Cardiac muscle cell (in vitro differentiated cells and primary cell): ENCODE measurements at regions not wholly inside any gene's neighbourhood (a gene's known extent, or its start where the extent isn't known, plus 50 kb on each side); places are given as distances from the start of the nearest gene placed in this dataset.

Experiments used
- DNase-seq, 2 donors: peaks; one replicate each; pipeline versions ENCODE4 v3.0.0 to v3.0.0-alpha.2; 2010 to 2017; ENCODE audit warnings: low read depth in 1 of 2, low spot score in 1 of 2
- H3K27ac ChIP-seq: fragments of 200-600 bp; sonication (generic); 2 replicates; pipeline ENCODE4 v1.5.1; 2016
- H3K27me3 ChIP-seq: fragments of 200-600 bp; sonication (generic); 2 replicates; pipeline ENCODE4 v1.6.0; 2016; ENCODE audit warnings: control low read depth
- H3K36me3 ChIP-seq: fragments of 200-600 bp; sonication (generic); 2 replicates; pipeline ENCODE4 v1.5.1; 2016; ENCODE audit warnings: control low read depth
- H3K4me1 ChIP-seq: fragments of 200-600 bp; sonication (generic); 2 replicates; pipeline ENCODE4 v1.8.1; 2017; ENCODE audit warnings: low read depth, mild to moderate bottlenecking, mixed run types
- H3K4me3 ChIP-seq: fragments of 200-600 bp; sonication (generic); 2 replicates; pipeline ENCODE4 v1.5.1; 2016; ENCODE audit warnings: mild to moderate bottlenecking
- H3K9me3 ChIP-seq: fragments of 200-600 bp; sonication (generic); 2 replicates; pipeline ENCODE4 v1.5.1; 2017; ENCODE audit warnings: low read depth, mild to moderate bottlenecking, control low read depth
- TF ChIP-seq, protein P1 (sequence below): IDR thresholded peaks from 2 replicates; pipeline ENCODE4 v1.5.1; 2012; ENCODE audit warnings: low read depth, mild to moderate bottlenecking, low read length

DNA sequence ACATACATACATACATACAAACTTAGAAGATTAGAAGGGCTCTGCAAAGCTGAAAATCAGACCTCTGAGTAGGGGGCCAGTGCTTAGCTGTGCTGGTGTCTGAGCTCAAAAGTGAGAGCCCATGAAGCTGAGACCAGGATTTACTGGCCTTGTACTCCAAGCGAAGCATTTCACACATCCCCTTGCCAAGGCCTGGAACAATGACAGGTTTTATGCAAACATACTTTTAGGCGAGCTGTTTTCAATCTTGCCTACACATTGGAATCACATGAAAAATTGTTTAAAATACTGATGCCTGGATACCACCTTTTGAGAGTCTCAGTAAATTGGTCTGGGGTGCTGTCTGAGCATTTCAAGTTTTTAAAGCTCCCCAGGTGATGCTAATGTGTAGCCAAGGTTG lies 80.9 kb upstream of the SRSF6 start:
- Histone ChIP-seq H3K27me3 (no peaks in the 10 kb centered on the region), H3K4me1 (no peaks in the 10 kb centered on the region), H3K4me3 (no peak overlapping the region), H3K36me3 (no peaks in the 10 kb centered on the region), H3K27ac (no peak overlapping the region), H3K9me3 (no peaks in the 10 kb centered on the region)
- TF ChIP-seq, protein P1, sequence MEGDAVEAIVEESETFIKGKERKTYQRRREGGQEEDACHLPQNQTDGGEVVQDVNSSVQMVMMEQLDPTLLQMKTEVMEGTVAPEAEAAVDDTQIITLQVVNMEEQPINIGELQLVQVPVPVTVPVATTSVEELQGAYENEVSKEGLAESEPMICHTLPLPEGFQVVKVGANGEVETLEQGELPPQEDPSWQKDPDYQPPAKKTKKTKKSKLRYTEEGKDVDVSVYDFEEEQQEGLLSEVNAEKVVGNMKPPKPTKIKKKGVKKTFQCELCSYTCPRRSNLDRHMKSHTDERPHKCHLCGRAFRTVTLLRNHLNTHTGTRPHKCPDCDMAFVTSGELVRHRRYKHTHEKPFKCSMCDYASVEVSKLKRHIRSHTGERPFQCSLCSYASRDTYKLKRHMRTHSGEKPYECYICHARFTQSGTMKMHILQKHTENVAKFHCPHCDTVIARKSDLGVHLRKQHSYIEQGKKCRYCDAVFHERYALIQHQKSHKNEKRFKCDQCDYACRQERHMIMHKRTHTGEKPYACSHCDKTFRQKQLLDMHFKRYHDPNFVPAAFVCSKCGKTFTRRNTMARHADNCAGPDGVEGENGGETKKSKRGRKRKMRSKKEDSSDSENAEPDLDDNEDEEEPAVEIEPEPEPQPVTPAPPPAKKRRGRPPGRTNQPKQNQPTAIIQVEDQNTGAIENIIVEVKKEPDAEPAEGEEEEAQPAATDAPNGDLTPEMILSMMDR: no peak
- DNase-seq: no peak

DNA sequence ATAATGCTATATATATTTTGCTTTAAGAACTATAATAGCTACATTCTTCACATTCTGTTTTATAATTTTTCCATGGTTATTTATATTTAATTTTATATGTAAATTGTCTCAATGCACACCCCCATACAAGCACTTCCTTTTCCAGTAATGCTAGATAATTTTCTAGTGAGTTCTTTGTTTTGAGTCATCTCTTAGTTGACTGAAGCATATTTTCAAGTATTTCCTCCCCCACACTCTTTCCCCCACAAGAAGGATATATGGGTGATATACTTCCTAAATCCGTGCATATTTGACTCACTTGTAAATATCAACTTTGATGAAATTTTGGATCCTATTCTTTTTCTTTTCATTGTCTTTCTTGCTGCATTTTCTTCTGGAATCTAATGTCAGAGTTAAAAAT lies 82.1 kb upstream of the SRSF6 start:
- DNase-seq: peak in 1 of 2 donors; percentile 54
- Histone ChIP-seq H3K27me3 (no peaks in the 10 kb centered on the region), H3K4me1 (no peaks in the 10 kb centered on the region), H3K36me3 (no peaks in the 10 kb centered on the region), H3K4me3 (no peak overlapping the region), H3K27ac (no peak overlapping the region), H3K9me3 (no peaks in the 10 kb centered on the region)
- TF ChIP-seq, protein P1: no peak

DNA sequence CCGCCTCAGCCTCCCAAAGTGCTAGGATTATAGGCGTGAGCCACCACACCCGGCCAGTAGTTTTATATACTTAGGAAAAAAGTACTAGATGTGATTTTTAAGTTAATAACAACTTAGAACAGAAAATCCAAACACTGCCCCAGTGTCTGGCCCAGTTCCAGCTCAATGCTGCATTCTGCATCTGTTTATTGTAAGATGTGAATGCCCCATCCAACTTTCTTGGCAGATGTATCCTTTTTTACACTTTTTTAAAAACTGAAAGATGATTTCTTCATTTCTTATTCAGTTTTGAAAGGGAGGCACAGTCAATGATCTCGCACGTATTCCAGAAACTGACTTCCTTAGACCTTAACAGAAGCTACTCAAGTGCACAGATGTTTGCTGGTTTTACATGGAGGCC lies 85.6 kb upstream of the SRSF6 start:
- Histone ChIP-seq H3K27ac (no peak overlapping the region), H3K4me3 (no peak overlapping the region), H3K27me3 (no peaks in the 10 kb centered on the region), H3K4me1 (no peaks in the 10 kb centered on the region), H3K9me3 (no peaks in the 10 kb centered on the region), H3K36me3 (no peaks in the 10 kb centered on the region)
- TF ChIP-seq, protein P1: no peak
- DNase-seq: peak in 1 of 2 donors; percentile 55

DNA sequence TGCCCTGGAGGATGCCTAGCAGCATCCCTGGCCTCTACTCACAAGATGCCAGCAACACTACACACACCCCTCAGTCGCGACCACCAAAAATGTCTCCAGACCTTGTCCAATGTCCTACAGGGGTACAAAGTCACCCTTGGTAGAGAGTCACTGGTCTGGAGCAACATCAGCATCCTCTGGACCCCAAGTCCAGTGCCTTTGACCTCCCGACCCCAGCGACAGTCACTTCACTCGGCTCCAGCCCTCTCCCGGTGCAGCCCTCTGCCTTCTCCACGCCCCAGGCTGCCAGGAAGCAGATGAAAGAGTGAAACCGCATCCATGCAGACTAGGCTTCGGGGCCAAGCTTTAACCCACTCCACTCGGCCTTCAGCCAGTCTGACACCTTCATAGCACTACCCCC lies 92.0 kb upstream of the SRSF6 start:
- H3K36me3 ChIP-seq: no peaks in the 10 kb centered on the region
- no peak overlapping the region for H3K27ac ChIP-seq
- H3K4me3 ChIP-seq: no peak overlapping the region
- no peaks in the 10 kb centered on the region for H3K27me3 ChIP-seq
- TF ChIP-seq, protein P1: no peak
- no peaks in the 10 kb centered on the region for H3K4me1 ChIP-seq
- no peak for DNase-seq
- no peaks in the 10 kb centered on the region for H3K9me3 ChIP-seq

DNA sequence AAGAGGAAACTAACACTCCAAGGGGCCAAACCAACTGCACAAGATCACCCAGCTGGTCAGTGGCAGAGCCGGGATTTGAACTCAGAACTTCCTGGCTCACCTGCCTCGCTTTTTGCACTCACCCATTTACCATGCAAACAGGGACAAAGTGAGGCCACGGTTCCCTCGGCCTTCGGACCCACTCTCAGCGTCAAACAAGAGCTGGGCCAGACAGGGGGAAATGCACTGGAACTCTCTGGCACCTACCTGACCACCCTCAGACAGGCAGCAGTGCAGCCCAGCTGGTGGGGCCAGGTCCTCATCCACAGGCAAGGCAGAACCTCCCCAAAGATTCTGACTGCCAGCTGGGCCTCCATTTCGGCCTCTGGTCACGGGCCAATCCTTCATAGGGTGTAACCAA lies 93.7 kb upstream of the SRSF6 start:
- TF ChIP-seq, protein P1: no peak

DNA sequence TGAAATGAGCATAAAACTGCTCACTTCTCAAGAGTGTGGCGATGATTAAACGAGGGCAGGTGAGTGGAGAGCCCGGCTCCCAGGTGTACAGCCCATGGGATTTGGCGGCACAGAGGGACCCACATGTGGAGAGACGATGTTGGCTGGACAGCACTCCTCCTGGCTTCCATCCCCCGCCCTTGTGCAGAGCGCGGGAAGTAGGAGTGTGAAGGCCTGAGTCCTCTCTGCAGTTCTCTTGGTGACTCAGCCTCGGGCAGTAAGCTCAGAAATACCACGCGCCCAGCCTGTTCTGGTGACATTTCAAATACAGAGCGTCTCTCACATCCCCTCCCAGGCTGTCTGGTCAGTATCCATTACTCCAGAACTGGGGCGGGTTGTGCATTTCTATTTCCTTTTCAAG lies 94.2 kb upstream of the SRSF6 start:
- H3K36me3 ChIP-seq: no peaks in the 10 kb centered on the region
- no peak overlapping the region for H3K27ac ChIP-seq
- no peak overlapping the region for H3K4me3 ChIP-seq
- no peaks in the 10 kb centered on the region for H3K27me3 ChIP-seq
- H3K9me3 ChIP-seq: no peaks in the 10 kb centered on the region
- no peaks in the 10 kb centered on the region for H3K4me1 ChIP-seq
- TF ChIP-seq, protein P1: no peak
- no peak for DNase-seq

More for the DNA sequence above, 93.7 kb upstream of the SRSF6 start:
- Histone ChIP-seq H3K9me3 (no peaks in the 10 kb centered on the region), H3K4me3 (no peak overlapping the region), H3K4me1 (no peaks in the 10 kb centered on the region), H3K36me3 (no peaks in the 10 kb centered on the region), H3K27ac (no peak overlapping the region), H3K27me3 (no peaks in the 10 kb centered on the region)
- DNase-seq: no peak
